Esophagus muscularis mucosa (tissue), 4 donors: ENCODE measurements at regions not wholly inside any gene's neighbourhood (a gene's known extent, or its start where the extent isn't known, plus 50 kb on each side); places are given as distances from the start of the nearest gene placed in this dataset.

Experiments
- DNase-seq: peaks from one replicate; pipeline ENCODE4 v3.0.0-alpha.2; 2017; ENCODE audit errors: extremely low spot score
- H3K27ac ChIP-seq, 4 donors: fragments of 200-600 bp; sonication (generic); replicated peaks in 1 of 4; 1 replicate in 3 of 4; 2 replicates in 1 of 4; pipeline ENCODE4 v1.5.1; 2016 to 2019; ENCODE audit warnings: mild to moderate bottlenecking in 1 of 4
- H3K27me3 ChIP-seq, 4 donors: fragments of 200-600 bp; sonication (generic); one replicate each; pipeline versions ENCODE4 v1.5.1 to v1.6.0; 2016 to 2019
- H3K36me3 ChIP-seq, 4 donors: fragments of 200-600 bp; sonication (generic); one replicate each; pipeline ENCODE4 v1.5.1; 2016 to 2019
- H3K4me1 ChIP-seq, 4 donors: fragments of 200-600 bp; sonication (generic); one replicate each; pipeline ENCODE4 v1.5.1; 2016 to 2019
- H3K4me3 ChIP-seq, 4 donors: fragments of 200-600 bp; sonication (generic); 1 replicate in 2 of 4; 2 replicates in 2 of 4; pipeline ENCODE4 v1.5.1; 2016 to 2019; ENCODE audit warnings: mild to moderate bottlenecking in 4 of 4, moderate library complexity in 1 of 4
- H3K9me3 ChIP-seq, 4 donors: fragments of 200-600 bp; sonication (generic); 1 replicate in 3 of 4; 2 replicates in 1 of 4; pipeline ENCODE4 v1.5.1; 2016 to 2019
- CTCF ChIP-seq, 3 experiments: fragments of 200-600 bp in 2 of 3; fragments of 450-650 bp in 1 of 3; sonication (generic) in 2 of 3; IDR thresholded peaks; one replicate each; pipeline ENCODE4 v1.5.1; 2017 to 2019; ENCODE audit warnings: antibody characterized with exemption in 3 of 3, mild to moderate bottlenecking in 2 of 3, moderate library complexity in 1 of 3
- EP300 ChIP-seq: sonication (generic); formaldehyde crosslinking; IDR thresholded peaks from one replicate; pipeline ENCODE4 v1.6.1; 2017; ENCODE audit warnings: antibody characterized with exemption
- POLR2A ChIP-seq: fragments of 450-650 bp; IDR thresholded peaks from one replicate; pipeline ENCODE4 v1.6.1; 2017; ENCODE audit warnings: antibody characterized with exemption, moderate library complexity, mild to moderate bottlenecking, low read depth
- POLR2AphosphoS5 ChIP-seq, 2 donors: sonication (generic); formaldehyde crosslinking; IDR thresholded peaks; one replicate each; pipeline ENCODE4 v1.6.1; 2017; ENCODE audit warnings: antibody characterized with exemption in 2 of 2
- WGBS: methylation state at CpG from one replicate; pipeline ENCODE4 v1.1.5; 2018; 5-methylcytosine and 5-hydroxymethylcytosine counted together
- intact Hi-C: fragments of 100-400 bp; cut with DNase I; formaldehyde crosslinking; loops from one replicate; pipeline ENCODE4 v1.15.1; 2023

GRCh38 chr2:37865640-37866039 is 59.4 kb upstream of the RMDN2 start:
- Histone ChIP-seq H3K4me1 (peaks cover 23 to 38% (median 36%) of the 10 kb centered on the region in 4 donors), H3K36me3 (no peaks in the 10 kb centered on the region), H3K9me3 (no peaks in the 10 kb centered on the region), H3K4me3 (no peak overlapping the region), H3K27ac (peak overlapping the region in 1 of 4 donors; percentile 39), H3K27me3 (no peaks in the 10 kb centered on the region)
- 59% methylated on average over 5 of the region's 5 CpGs for WGBS
- DNase-seq = no peak
- TF ChIP-seq EP300 = no peak
- no peak for TF ChIP-seq CTCF (IDR thresholded peaks at IDR 0.05)
- no peak for TF ChIP-seq POLR2A
- no peak for TF ChIP-seq POLR2AphosphoS5 (IDR thresholded peaks at IDR 0.05)
- intact Hi-C loops = no loop called here

- intact Hi-C loops = no loop called here
- Histone ChIP-seq H3K36me3 (no peaks in the 10 kb centered on the region), H3K27ac (peak overlapping the region in 1 of 4 donors; percentile 39), H3K4me3 (no peak overlapping the region), H3K9me3 (no peaks in the 10 kb centered on the region), H3K27me3 (no peaks in the 10 kb centered on the region), H3K4me1 (peaks cover 30 to 45% (median 43%) of the 10 kb centered on the region in 4 donors)
- 63% methylated on average over 5 of the region's 5 CpGs for WGBS
- DNase-seq = no peak
- no peak for TF ChIP-seq POLR2AphosphoS5 (IDR thresholded peaks at IDR 0.05)
- no peak for TF ChIP-seq EP300
- TF ChIP-seq POLR2A = no peak
- no peak for TF ChIP-seq CTCF (IDR thresholded peaks at IDR 0.05)
These were observed 58.7 kb upstream of the RMDN2 start for GRCh38 chr2:37866171-37866934.

GRCh38 chr2:37867166-37867565 is 57.9 kb upstream of the RMDN2 start:
- Histone ChIP-seq H3K27me3 (no peaks in the 10 kb centered on the region), H3K4me1 (peaks cover 39 to 53% (median 51%) of the 10 kb centered on the region in 4 donors), H3K27ac (no peak overlapping the region), H3K9me3 (no peaks in the 10 kb centered on the region), H3K4me3 (no peak overlapping the region), H3K36me3 (no peaks in the 10 kb centered on the region)
- WGBS = 91% methylated on average over 2 of the region's 2 CpGs
- intact Hi-C loops = no loop called here
- TF ChIP-seq POLR2A (no peak), POLR2AphosphoS5 (IDR thresholded peaks at IDR 0.05) (no peak), EP300 (no peak), CTCF (IDR thresholded peaks at IDR 0.05) (no peak)
- no peak for DNase-seq

GRCh38 chr2:37868866-37869265 is 56.2 kb upstream of the RMDN2 start:
- Histone ChIP-seq H3K9me3 (no peaks in the 10 kb centered on the region), H3K4me1 (peaks cover 56 to 67% (median 66%) of the 10 kb centered on the region in 4 donors), H3K36me3 (no peaks in the 10 kb centered on the region), H3K27me3 (no peaks in the 10 kb centered on the region), H3K27ac (no peak overlapping the region), H3K4me3 (no peak overlapping the region)
- no peak for DNase-seq
- 43% methylated on average over 2 of the region's 2 CpGs for WGBS
- TF ChIP-seq POLR2A (no peak), EP300 (no peak), CTCF (IDR thresholded peaks at IDR 0.05) (no peak), POLR2AphosphoS5 (IDR thresholded peaks at IDR 0.05) (no peak)
- intact Hi-C loops = no loop called here
